ENCODE measurements at regions not wholly inside any gene's neighbourhood (a gene's known extent, or its start where the extent isn't known, plus 50 kb on each side); places are given as distances from the start of the nearest gene placed in this dataset.
"Not testable (repeated sequence)": the region's sequence is repeated elsewhere in the genome, so short reads cannot be mapped to it uniquely, and the experiment has no call there.

DNA sequence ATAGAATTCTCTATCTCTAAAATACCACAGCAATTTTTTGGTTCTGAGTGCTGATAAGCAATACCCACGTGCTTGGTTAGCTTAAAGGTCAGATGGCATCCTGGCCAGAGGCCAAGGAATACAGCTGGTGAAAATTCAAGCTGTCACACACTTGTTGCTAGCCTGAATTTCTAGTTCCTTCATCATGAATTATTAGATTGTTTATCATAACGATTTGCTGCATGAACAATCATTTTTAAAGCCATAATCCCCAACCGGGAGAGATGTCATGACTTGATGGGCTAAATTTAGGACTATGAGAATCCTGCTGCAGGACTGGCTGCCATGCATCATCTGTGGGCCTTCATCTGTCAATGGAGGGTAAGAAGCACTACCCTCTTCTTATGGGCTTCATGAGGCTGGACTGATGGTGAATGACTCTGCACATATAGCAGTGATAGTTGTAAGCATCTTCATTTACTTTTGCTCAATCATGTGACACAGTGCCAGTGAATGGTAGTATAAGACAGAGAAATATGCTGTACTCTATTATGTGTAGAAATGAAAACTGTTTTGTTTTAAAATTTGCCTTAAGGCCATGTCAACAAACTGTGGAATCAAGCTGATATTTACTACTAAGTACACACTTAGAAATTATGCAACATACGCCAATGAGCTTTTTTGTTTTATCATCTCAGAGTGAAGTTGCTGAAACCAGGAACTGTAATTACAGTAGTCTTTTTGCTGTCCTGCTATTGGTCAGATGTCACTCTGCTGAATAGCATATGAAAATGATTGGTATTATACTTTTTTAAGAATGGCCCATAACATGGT lies 80.5 kb upstream of the RALGPS2 start:
- DNase-seq: peak; percentile 43

GRCh38 chr1:178645157-178645807 lies 79.8 kb upstream of the RALGPS2 start:
- peak; percentile 49 for DNase-seq

GRCh38 chr1:178645808-178646200 lies 79.2 kb upstream of the RALGPS2 start:
- no peak for DNase-seq

DNA sequence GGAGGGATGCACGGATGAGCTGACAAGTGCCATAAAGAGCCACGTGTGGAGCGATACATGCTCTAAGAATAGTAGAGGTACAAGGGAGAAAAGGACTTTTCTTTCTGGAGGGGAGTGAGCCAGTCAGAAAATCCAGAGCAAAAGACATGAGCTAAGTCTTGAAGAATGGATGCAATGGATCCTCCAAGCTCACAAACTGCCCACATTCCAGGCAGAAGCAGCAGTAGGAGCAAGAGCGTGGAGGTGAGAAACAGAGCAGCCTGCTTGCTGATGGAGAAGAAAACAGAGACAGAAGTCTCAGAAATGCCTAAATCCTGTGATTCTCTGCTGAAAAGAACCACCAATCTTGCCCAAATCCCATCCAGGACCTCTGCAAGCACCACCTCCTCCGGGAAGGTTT lies 78.2 kb upstream of the RALGPS2 start:
- no peak for DNase-seq

- DNase-seq: no peak
Measured at GRCh38 chr1:178648151-178648550, 76.9 kb upstream of the RALGPS2 start.

- DNase-seq: no peak
Measured at GRCh38 chr1:178649582-178650350, 75.3 kb upstream of the RALGPS2 start.

- DNase-seq: peak; percentile 36
Measured at GRCh38 chr1:178650934-178651511, 74.0 kb upstream of the RALGPS2 start.

- peak; percentile 63 for DNase-seq
Measured at GRCh38 chr1:178651742-178652141, 73.3 kb upstream of the RALGPS2 start.

DNA sequence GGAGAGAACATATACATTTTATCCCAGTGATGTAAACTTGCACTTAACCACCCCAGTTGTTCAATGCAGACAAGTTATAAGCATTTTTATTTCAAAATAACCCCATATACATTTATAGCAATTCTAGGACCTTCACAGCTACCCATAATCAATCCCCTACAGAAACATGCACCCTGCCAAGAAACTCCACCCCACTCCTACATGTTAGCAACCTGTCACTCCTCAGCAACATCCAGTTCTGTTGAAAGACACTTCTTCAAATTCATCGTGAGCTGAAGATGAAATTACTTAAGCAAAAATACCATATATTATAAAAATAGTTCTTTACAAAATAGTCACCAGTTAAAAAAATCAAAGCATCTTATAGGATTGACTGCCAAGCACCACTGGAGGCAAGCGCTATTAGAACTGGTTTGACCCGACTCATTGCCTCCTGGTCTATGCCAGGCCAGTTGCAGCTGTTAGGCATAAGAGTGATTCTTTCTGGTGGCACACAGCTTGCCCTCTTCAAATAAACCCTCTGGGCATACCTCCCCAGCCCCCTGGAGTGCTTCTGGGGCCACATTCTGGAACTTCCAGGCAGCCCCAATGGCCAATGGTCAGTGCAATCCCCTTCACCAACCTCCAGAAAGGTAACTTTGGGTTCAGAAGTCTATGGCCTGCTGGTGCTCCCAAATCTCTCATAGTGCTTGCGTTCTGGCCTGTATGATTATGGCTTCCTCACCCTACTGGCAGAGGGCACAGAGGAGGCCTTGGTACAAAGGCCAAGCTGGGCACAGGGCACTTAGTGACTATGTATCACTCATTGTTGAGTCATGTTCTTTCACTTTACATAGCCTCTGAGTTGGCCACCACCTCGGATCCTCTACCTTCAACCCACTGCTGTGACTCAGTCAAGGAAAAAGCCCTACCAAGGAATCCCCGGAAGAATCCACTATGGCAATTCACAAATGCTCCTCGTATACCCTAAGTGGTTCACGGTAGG lies 72.2 kb upstream of the RALGPS2 start:
- no peak for DNase-seq

GRCh38 chr1:178659789-178660208 lies 65.2 kb upstream of the RALGPS2 start:
- no peak for DNase-seq

- no peak for DNase-seq
Measured at GRCh38 chr1:178660461-178660860, 64.6 kb upstream of the RALGPS2 start.

- DNase-seq: no peak
Measured at GRCh38 chr1:178664278-178664677, 60.8 kb upstream of the RALGPS2 start.

- no peak for DNase-seq
Measured at GRCh38 chr1:178665579-178665978, 59.5 kb upstream of the RALGPS2 start.

GRCh38 chr1:178666891-178667290 lies 58.2 kb upstream of the RALGPS2 start:
- not testable (repeated sequence) for DNase-seq

- DNase-seq: no peak
Measured at GRCh38 chr1:178672434-178672833, 52.6 kb upstream of the RALGPS2 start.

DNA sequence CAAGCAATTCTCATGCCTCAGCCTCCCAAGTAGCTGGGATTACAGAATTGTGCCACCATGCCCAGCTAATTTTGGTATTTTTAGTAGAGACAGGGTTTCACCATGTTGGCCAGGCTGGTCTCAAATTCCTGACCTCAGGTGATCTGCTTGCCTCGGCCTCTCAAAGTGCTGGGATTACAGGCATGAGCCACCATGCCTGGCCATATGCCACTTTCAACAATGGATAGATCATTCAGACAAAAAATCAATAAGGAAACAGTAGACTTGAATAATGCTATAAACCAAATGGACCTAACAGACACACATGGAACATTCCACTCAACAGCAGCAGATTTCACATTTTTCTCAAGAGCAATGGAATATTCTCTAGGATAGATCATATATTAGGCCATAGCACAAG lies 50.5 kb upstream of the RALGPS2 start:
- not testable (repeated sequence) for DNase-seq
